PC-3 (cell line): ENCODE measurements at regions not wholly inside any gene's neighbourhood (a gene's known extent, or its start where the extent isn't known, plus 50 kb on each side); places are given as distances from the start of the nearest gene placed in this dataset.

Source experiments
- EZH2 ChIP-seq: fragments of 300-600 bp; sonication (generic); IDR thresholded peaks from one replicate; pipeline ENCODE4 v1.6.1; 2017; ENCODE audit warnings: antibody characterized with exemption, mild to moderate bottlenecking, low read length; ENCODE audit not compliant: unreplicated experiment
- TF ChIP-seq, protein P1 (sequence below): fragments of 300-600 bp; sonication (generic); conservative IDR thresholded peaks from 2 replicates; pipeline ENCODE4 v1.5.1; 2017; ENCODE audit warnings: antibody characterized with exemption, low read depth, mild to moderate bottlenecking, low read length

DNA sequence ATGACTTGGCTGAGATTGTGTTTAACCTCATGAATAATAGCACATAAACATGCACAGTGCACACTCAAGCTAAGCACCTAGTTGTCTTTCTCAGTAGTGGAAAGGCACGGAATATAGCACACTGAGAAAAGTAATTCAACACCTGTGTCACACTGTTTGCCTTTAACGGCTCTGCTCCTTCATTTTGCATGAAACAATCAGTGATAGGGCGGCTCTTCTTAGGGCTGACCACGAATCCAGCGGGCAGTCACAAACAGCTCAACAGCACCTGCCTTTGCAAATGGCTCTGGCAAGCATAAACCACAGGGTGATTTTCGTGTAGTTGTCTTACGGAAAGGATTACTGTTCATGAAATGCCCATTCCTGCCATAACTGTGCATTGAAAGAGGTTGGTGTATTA is 954.0 kb upstream of the TENM3 start:
- no peak for TF ChIP-seq EZH2
- TF ChIP-seq, protein P1, sequence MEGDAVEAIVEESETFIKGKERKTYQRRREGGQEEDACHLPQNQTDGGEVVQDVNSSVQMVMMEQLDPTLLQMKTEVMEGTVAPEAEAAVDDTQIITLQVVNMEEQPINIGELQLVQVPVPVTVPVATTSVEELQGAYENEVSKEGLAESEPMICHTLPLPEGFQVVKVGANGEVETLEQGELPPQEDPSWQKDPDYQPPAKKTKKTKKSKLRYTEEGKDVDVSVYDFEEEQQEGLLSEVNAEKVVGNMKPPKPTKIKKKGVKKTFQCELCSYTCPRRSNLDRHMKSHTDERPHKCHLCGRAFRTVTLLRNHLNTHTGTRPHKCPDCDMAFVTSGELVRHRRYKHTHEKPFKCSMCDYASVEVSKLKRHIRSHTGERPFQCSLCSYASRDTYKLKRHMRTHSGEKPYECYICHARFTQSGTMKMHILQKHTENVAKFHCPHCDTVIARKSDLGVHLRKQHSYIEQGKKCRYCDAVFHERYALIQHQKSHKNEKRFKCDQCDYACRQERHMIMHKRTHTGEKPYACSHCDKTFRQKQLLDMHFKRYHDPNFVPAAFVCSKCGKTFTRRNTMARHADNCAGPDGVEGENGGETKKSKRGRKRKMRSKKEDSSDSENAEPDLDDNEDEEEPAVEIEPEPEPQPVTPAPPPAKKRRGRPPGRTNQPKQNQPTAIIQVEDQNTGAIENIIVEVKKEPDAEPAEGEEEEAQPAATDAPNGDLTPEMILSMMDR: no peak
